GM21786 (cell line): ENCODE measurements at regions not wholly inside any gene's neighbourhood (a gene's known extent, or its start where the extent isn't known, plus 50 kb on each side); places are given as distances from the start of the nearest gene placed in this dataset.

Experiments used
- ATAC-seq: cut with Tn5 transposase; IDR thresholded peaks from one replicate; pipeline ENCODE4 v1.9.1; 2021; ENCODE audit not compliant: unreplicated experiment

- no peak for ATAC-seq
These were observed 87.3 kb upstream of the SEC61G start for GRCh38 chr7:54846273-54846672.

GRCh38 chr7:54847921-54848320 is 88.9 kb upstream of the SEC61G start:
- ATAC-seq: no peak

GRCh38 chr7:54856856-54857255 is 97.8 kb upstream of the SEC61G start:
- ATAC-seq: no peak

- ATAC-seq: no peak
These were observed 98.3 kb upstream of the SEC61G start for GRCh38 chr7:54857294-54857693.

- ATAC-seq: no peak
These were observed 99.1 kb upstream of the SEC61G start for GRCh38 chr7:54858008-54858692.

GRCh38 chr7:54859066-54859465 is 100.1 kb upstream of the SEC61G start:
- no peak for ATAC-seq

GRCh38 chr7:54859545-54859944 is 100.5 kb upstream of the SEC61G start:
- ATAC-seq: no peak

- no peak for ATAC-seq
These were observed 101.2 kb upstream of the SEC61G start for GRCh38 chr7:54860003-54860775.

GRCh38 chr7:54860843-54861242 is 101.8 kb upstream of the SEC61G start:
- ATAC-seq: no peak

GRCh38 chr7:54864663-54865062 is 105.7 kb upstream of the SEC61G start:
- ATAC-seq: no peak

- ATAC-seq: no peak
These were observed 110.5 kb upstream of the SEC61G start for GRCh38 chr7:54869523-54869922.

GRCh38 chr7:54874804-54875203 is 115.8 kb upstream of the SEC61G start:
- ATAC-seq: no peak

GRCh38 chr7:54877683-54878082 is 118.7 kb upstream of the SEC61G start:
- ATAC-seq: no peak

- ATAC-seq: no peak
These were observed 119.3 kb upstream of the SEC61G start for GRCh38 chr7:54878339-54878738.

- ATAC-seq: no peak
These were observed 120.8 kb upstream of the SEC61G start for GRCh38 chr7:54879776-54880175.

- ATAC-seq: no peak
These were observed 121.4 kb upstream of the SEC61G start for GRCh38 chr7:54880326-54880989.

- no peak for ATAC-seq
These were observed 123.0 kb upstream of the SEC61G start for GRCh38 chr7:54881816-54882520.

GRCh38 chr7:54882694-54883093 is 123.7 kb upstream of the SEC61G start:
- ATAC-seq: no peak

- ATAC-seq: no peak
These were observed 124.6 kb upstream of the SEC61G start for GRCh38 chr7:54883576-54883975.

GRCh38 chr7:54885285-54885684 is 126.3 kb upstream of the SEC61G start:
- no peak for ATAC-seq

- no peak for ATAC-seq
These were observed 129.2 kb upstream of the SEC61G start for GRCh38 chr7:54888067-54888733.
